HL-60/S4 (cell line): ENCODE measurements at regions not wholly inside any gene's neighbourhood (a gene's known extent, or its start where the extent isn't known, plus 50 kb on each side); places are given as distances from the start of the nearest gene placed in this dataset.

ENCODE experiments used
- in situ Hi-C: fragments of 300-500 bp; cut with MboI; formaldehyde crosslinking; loops from 2 replicates; pipeline ENCODE4 v1.14.3; 2022; ENCODE audit warnings: low sequenced_read_pairs

GRCh38 chr1:201653883-201654282 lies 115.0 kb downstream of the NAV1 start:
- in situ Hi-C loops, result no loop called here

DNA sequence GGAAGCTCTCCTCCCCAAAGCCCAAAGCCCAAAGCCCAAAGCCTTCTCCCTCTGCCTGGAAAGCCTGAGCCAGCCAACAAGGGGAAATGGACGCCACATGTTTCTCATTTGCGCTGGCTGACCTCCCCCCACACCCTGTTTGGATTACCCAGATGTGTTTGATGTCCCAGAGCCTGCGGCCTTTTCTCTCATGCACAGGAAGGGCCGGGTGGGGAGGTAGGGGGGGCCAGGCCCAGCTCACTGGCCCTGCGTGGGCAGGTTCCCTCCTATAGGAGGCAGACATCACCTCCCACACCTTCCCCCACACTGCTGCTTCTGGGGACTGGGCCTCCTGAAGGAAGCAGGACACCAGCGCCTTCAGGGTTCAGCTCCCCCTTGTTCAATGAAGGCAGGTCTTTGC lies 116.3 kb downstream of the NAV1 start:
- in situ Hi-C loops, result no loop called here

DNA sequence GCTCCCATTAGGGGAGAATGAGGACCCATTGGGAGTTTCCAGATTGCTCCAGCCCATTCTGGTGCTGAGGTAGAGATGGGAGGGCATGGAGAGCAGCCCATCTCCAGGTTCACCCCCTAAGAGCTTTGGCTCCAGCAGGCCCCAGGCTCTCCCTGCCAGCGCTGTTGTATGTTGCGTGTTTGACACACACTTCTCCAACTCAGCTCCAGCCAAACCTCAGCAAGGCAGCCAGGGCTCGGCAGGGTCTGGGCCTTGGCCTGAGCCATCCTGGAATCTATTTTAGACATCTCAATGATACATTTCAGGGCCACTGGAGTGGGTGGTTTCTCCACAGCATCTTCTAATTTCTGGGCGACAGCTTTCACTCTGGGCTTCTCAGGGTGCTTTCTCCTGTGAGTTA lies 117.0 kb downstream of the NAV1 start:
- in situ Hi-C loops, result no loop called here

- in situ Hi-C loops, result no loop called here
Observed at GRCh38 chr1:201656311-201657032, 117.5 kb downstream of the NAV1 start.

DNA sequence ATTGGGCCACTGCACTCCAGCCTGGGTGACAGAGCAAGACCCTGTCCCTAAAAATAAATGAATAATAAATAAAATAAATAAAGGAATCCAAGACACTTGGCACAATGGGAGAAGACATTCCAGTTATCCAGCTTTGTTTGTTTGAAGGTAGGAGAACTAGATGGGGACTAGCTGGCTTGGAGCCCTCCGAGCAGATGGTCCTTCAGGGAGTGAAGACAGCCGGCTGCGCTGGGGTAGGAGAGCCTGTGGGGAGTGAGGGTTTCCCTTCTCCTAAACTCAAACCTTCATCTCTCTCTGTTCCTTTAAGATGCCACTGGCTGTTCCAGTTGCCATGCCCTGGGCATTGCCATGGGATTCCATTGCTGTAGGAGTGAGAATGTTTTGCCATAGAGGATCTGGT lies 120.6 kb downstream of the NAV1 start:
- in situ Hi-C loops, result no loop called here

DNA sequence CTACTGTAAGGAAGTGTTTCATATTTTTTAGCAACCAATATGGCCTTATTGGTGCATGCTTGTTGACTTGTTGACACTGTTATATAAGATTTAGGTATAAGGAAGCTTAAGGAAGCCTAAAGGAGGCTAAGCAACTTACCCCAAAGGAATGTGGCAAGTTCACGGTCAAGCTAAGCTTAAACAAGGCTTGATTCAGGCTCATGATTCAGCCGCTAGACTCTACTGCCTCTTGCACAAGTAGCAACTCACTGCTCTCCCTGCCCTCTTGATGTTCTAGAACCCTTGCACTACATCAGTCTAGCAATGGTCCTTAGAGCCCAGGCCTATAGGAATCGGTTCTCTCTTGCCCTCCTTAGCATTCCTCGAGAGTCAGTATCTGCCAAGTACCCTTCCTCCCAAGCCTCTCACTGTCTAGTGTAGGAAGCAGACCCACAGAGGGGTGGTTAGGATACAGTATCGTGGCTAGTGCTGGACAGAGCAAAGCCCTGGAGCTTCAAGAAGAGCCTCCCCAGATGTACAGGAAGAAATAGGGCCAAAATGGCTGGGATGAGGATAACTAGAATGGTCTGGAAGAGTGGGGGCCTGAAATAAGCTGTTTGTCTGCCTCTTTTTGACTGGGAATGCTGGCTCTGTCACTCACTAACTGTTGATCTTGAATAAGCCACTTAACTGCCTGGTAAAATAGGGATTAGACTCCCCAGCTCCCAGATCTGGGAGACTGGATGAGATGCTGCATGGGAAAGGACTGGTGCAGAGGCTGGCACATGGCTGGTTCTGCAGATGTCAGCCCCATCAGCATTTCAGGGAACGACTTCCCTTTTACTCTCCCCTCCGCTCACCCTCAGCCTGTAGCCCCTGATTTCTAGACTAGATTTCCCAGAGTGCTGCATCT lies 122.2 kb downstream of the NAV1 start:
- in situ Hi-C loops, result no loop called here

GRCh38 chr1:201661823-201662359 lies 123.0 kb downstream of the NAV1 start:
- in situ Hi-C loops, result no loop called here

GRCh38 chr1:201662646-201663045 lies 123.7 kb downstream of the NAV1 start:
- in situ Hi-C loops, result no loop called here

DNA sequence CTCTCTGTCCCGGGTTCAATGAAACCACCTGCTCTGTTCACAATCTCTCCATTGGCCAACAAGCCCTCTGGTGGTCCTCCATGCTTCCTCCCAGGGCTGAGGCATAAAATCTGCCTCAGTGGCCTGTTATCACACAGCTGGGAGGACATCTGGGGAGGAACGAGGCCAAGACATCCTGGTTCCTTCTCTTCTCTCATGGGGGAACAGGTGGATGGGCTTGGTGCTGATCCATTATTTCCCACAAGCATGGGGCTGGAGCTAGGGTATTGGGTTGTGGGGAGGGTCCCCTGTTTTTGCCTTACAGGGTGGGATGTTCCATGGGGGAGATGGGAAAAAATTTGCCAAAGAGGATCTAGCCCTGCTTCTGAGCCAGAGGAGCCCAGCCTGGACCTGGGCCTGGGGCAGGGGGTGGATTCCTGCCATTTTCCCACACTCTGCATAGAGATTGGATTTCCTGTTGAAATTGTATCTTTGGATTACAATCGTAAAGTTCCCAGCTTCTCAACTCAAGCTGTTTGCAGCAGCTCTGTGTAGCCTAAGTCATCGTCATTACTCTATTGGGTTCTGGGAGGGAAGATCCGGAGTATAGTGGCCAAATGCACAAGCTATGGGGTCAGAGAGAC lies 124.7 kb downstream of the NAV1 start:
- in situ Hi-C loops, result no loop called here

- in situ Hi-C loops, result no loop called here
Observed at GRCh38 chr1:201665036-201665435, 126.1 kb downstream of the NAV1 start.

GRCh38 chr1:201666102-201666501 lies 127.2 kb downstream of the NAV1 start:
- in situ Hi-C loops, result no loop called here

DNA sequence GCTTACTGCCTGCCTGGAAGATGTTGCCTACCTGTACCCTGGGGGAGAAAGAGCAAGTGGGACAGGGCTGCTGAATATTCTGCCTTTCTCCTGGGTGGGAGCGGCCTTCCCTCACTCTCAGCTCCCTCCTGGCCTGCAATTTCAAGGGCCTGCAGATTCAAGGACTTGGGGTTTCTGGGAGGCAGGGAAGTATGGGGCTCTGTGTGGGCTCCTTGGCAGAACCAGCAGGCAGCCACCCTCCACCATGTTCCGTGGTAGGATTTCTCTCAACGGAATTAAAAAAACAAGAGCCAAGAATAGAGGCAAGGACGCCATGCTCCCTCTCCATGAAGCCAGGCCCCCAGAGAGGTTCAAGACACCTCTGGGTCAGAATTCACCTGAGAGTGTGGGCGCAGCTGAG lies 127.7 kb downstream of the NAV1 start:
- in situ Hi-C loops, result no loop called here

GRCh38 chr1:201667479-201667878 lies 128.6 kb downstream of the NAV1 start:
- in situ Hi-C loops, result no loop called here

GRCh38 chr1:201670517-201670916 lies 131.6 kb downstream of the NAV1 start:
- in situ Hi-C loops, result no loop called here

GRCh38 chr1:201672685-201673084 lies 133.8 kb downstream of the NAV1 start:
- in situ Hi-C loops, result no loop called here

GRCh38 chr1:201673093-201673492 lies 134.2 kb downstream of the NAV1 start:
- in situ Hi-C loops, result no loop called here

GRCh38 chr1:201673915-201674314 lies 135.0 kb downstream of the NAV1 start:
- in situ Hi-C loops, result no loop called here

- in situ Hi-C loops, result no loop called here
Observed at GRCh38 chr1:201675143-201675542, 136.2 kb downstream of the NAV1 start.

DNA sequence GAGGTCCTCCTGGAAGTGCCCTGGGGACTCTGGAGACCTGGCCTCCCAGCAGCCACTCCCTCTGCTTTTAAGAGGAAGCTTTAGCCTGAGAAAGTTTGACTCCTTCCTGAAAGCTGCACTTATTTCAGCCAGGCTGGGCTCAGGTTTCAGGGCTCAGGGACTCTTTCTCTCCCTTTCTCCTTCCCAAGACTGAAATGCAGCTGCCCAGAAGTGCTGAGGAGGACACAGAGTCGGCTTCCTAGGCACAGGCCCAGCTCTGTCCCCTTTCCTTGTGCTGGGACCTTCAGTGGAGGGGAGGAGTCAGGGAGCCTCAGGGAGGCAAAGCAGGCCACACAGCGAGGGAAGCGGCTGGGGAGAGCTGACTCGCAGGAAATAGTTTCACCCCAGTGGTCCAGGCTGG lies 137.3 kb downstream of the NAV1 start:
- in situ Hi-C loops, result no loop called here

- in situ Hi-C loops, result no loop called here
Observed at GRCh38 chr1:201676641-201677040, 137.7 kb downstream of the NAV1 start.

DNA sequence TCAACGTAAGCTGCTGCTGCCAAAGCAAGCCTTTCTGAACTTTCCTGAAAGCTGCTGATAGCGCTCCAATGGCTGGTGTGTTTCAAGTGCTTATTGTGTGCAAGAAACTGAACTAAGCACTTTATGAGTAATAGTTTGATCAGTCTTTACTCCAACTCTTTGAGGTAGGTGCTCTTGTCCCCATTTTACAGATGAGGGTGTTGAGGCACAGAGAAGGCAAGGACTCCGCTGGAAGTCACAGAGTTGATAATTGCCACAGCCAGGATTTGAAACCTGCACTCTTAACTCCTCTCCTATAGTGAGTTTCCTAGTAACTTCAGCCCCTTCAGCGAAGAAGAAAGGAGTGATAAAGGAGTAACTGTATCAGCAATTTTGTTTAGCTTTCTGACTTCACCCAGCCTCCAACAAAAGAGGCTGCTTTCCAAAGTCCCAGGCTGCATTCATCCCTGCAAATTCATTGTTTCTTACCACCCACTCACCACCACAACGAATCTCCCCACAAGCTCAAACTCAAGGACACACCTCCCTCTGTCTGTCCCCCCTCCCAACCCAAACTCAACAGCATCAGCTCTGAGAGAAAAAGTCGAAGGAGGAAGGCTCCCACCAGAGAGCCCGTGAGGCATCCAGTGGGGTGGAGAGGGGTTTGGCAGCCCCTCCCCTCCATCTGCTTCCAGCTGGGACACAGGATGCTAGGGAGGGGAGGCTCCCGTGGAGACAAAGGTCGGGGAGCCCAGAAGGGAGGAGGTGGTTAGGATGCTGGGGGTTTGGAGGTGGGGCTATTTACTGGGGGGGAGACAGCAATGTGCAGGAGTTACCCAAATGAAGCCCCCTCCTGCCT lies 139.6 kb downstream of the NAV1 start:
- in situ Hi-C loops, result no loop called here
